ENCODE measurements at regions not wholly inside any gene's neighbourhood (a gene's known extent, or its start where the extent isn't known, plus 50 kb on each side); places are given as distances from the start of the nearest gene placed in this dataset.

DNA sequence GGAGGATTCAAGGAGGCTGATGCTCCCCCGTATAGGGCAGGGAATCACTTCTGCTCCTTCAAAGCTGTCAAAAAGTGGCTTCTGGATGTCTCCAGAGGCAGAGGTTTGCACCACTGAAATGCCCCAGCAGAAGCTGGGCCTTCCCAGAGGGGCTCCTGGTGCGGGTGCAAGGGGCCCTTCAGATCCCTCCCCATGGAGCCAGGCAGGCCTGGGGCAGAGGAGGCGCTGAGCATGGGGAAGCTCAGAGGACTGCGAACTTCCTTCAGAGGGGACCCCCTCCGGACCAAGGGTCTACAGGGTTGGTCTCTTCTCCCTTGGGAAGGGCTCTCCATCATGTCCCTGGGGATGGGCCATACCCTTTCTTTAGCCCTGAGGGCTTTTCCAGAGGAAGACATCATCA lies 341.2 kb downstream of the DYSF start (continued):
- TF ChIP-seq NR2F6 (CRISPR knock-in tag; IDR thresholded peaks at IDR 0.05) = no peak
- no peak for TF ChIP-seq GABPB2 (CRISPR knock-in tag; conservative IDR thresholded peaks at IDR 0.05)

DNA sequence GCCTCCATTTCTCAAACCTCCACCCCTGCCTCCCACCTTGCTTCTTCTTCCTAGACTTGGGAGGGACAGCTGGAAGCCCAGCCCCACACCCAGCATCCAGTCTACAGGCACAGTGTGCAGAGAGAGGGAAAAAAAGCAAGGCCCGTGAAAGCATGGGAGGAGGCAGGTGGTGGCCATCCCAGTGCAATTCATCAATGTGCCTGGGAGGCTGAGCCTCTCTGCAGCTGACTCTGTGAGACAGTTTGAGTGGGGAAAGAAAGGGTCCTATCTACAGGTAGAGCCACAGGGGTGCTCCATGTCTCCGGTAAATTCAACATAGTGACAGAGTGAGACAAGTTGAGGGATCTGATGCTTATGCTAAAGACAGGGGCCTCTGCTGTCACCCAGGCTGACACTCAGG lies 340.6 kb downstream of the DYSF start:
- Histone ChIP-seq H4K20me1 (replicated peaks; ENCODE audit: control insufficient read depth, insufficient read depth, low read length) (0 out of 2 replicates have a peak, but pooled peaks cover 7% of the 10 kb centered on the region), H3K9me3 (replicated peaks; ENCODE audit: control insufficient read depth, insufficient read depth, low read depth, low read length) (no peaks in the 10 kb centered on the region), H3K9ac (ENCODE audit: insufficient read depth in 1 of 2, low read depth in 2 of 2, low read length in 2 of 2) (no peak overlapping the region), H3K79me2 (ENCODE audit: control insufficient read depth, insufficient read depth, low read length) (no peaks in the 10 kb centered on the region), H3K27ac (ENCODE audit: extremely low read depth, low read depth, low read length) (no peak overlapping the region), H3K36me3 (ENCODE audit: control insufficient read depth, insufficient read depth, low read length) (no peaks in the 10 kb centered on the region), H3K4me1 (replicated peaks in 1 of 2; ENCODE audit: control insufficient read depth in 2 of 2, insufficient read depth in 2 of 2, low read length in 2 of 2) (no peaks in the 10 kb centered on the region), H3K4me2 (ENCODE audit: insufficient read depth, low read length) (no peak overlapping the region), H3K27me3 (ENCODE audit: control insufficient read depth in 2 of 2, insufficient read depth in 2 of 2, low read length in 2 of 2) (peaks cover 0 to 30% of the 10 kb centered on the region in 2 experiments; a peak in 2 of 5 replicates), H3K4me3 (no peak overlapping the region), H2AFZ (ENCODE audit: low read depth, low read length) (no peak overlapping the region), H3K9me1 (ENCODE audit: control insufficient read depth, insufficient read depth, low read length) (peaks cover 3% of the 10 kb centered on the region)
- no peak for ATAC-seq
- DNase-seq (ENCODE audit: extremely low read depth in 1 of 4, low spot score in 3 of 4) = no peak
- intact Hi-C loops (cut with micrococcal nuclease) (no loop called here), in situ Hi-C loops (cut with MboI) (no loop called here)
- POLR2A ChIA-PET = no interaction called here
- TF ChIP-seq KDM2B (CRISPR knock-in tag; IDR thresholded peaks at IDR 0.05) = no peak
- TF ChIP-seq ESRRB (CRISPR knock-in tag; IDR thresholded peaks at IDR 0.05; ENCODE audit: borderline replicate concordance) = no peak
- TF ChIP-seq BRF1 (IDR thresholded peaks at IDR 0.05; ENCODE audit: borderline replicate concordance, extremely low read depth, insufficient read length) = no peak
- TF ChIP-seq CTBP1 (IDR thresholded peaks at IDR 0.05; ENCODE audit: borderline replicate concordance) = no peak
- TF ChIP-seq, protein P1, sequence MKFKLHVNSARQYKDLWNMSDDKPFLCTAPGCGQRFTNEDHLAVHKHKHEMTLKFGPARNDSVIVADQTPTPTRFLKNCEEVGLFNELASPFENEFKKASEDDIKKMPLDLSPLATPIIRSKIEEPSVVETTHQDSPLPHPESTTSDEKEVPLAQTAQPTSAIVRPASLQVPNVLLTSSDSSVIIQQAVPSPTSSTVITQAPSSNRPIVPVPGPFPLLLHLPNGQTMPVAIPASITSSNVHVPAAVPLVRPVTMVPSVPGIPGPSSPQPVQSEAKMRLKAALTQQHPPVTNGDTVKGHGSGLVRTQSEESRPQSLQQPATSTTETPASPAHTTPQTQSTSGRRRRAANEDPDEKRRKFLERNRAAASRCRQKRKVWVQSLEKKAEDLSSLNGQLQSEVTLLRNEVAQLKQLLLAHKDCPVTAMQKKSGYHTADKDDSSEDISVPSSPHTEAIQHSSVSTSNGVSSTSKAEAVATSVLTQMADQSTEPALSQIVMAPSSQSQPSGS (CRISPR knock-in tag; IDR thresholded peaks at IDR 0.05) = no peak
- TF ChIP-seq GATAD2B (IDR thresholded peaks at IDR 0.05; ENCODE audit: borderline replicate concordance) = no peak
- no peak for TF ChIP-seq RBM15 (IDR thresholded peaks at IDR 0.05; ENCODE audit: insufficient read depth, low read length)
- TF ChIP-seq LEF1 (IDR thresholded peaks at IDR 0.05) = no peak
- TF ChIP-seq THRAP3 (IDR thresholded peaks at IDR 0.05; ENCODE audit: borderline replicate concordance) = no peak
- TF ChIP-seq FIP1L1 (IDR thresholded peaks at IDR 0.05; ENCODE audit: low read depth, low read length, poor library complexity, severe bottlenecking) = no peak
- no peak for TF ChIP-seq CBX2 (IDR thresholded peaks at IDR 0.05; ENCODE audit: insufficient read depth, low read length, poor library complexity, severe bottlenecking)
- no peak for TF ChIP-seq FOXJ3 (CRISPR knock-in tag; IDR thresholded peaks at IDR 0.05)
- CTCF ChIA-PET (ENCODE audit: low intra/inter-chr PET ratio) = interaction anchor here (0.6 kb wide), 1 partner anchor 48 kb away, joined by 3 read pairs; no protein-coding TSS in a partner anchor
- no peak for FAIRE-seq
- BruUV-seq (replicated peaks) = no TSS peak
- 3% methylated on average over 2 of the region's 2 CpGs for WGBS (ENCODE audit: insufficient coverage, low coverage, missing lambda C conversion rate)

Data from K562 (cell line).